ENCODE measurements at regions not wholly inside any gene's neighbourhood (a gene's known extent, or its start where the extent isn't known, plus 50 kb on each side); places are given as distances from the start of the nearest gene placed in this dataset.

DNA sequence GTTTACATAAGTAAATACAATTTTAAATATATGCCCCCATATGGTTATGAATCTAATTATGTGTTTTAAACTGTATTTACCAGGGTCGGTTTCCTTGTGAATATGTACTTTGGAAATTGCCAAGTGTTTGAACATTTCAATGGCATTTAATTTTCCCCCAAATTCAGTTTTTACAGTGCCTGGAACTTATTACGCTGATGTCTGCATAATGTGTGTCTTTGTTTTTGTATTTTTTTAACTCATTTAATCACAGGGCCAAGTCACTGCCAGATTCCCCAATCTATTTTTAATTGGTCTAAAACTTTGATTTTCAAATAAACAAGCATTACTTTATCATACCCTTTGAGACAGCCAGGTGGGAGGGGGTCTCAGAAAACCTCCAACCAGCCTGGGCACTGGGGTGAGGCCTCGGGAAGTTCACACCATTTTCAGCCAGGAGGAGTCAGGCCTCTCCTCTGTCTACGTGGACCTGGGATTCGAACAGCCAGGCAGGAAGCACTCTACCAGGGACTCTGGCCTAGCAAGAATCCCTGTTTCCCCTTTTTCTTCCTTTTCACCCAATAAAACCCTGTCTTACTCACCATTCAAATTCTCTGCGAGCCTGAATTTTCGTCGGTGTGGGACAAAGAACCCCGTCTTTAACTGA lies 151.5 kb upstream of the COL1A2 start:
- no peak for TF ChIP-seq CTCF (IDR thresholded peaks at IDR 0.05; ENCODE audit: borderline replicate concordance, extremely low read depth, insufficient read depth)
- H3K9me3 ChIP-seq (ENCODE audit: control insufficient read depth in 2 of 3, insufficient read depth in 1 of 3, low read length in 3 of 3): no peaks in the 10 kb centered on the region
- no peak overlapping the region for H3K4me3 ChIP-seq (ENCODE audit: low read length in 3 of 3)
- H3K4me1 ChIP-seq (ENCODE audit: control insufficient read depth in 2 of 3, insufficient read depth in 2 of 3, low read depth in 1 of 3, low read length in 3 of 3): no peaks in the 10 kb centered on the region
- intact Hi-C loops (cut with DNase I): no loop called here
- H3K9ac ChIP-seq (ENCODE audit: low read length in 3 of 3): no peak overlapping the region
- H3K36me3 ChIP-seq (ENCODE audit: control insufficient read depth in 2 of 3, insufficient read depth in 3 of 3, low read length in 3 of 3): no peaks in the 10 kb centered on the region
- H3K27me3 ChIP-seq (ENCODE audit: control insufficient read depth, insufficient read depth, low read length): no peaks in the 10 kb centered on the region
- FAIRE-seq: no peak
- no peak for DNase-seq
- H3K27ac ChIP-seq (ENCODE audit: low read depth in 2 of 2, low read length in 2 of 2): no peak overlapping the region

DNA sequence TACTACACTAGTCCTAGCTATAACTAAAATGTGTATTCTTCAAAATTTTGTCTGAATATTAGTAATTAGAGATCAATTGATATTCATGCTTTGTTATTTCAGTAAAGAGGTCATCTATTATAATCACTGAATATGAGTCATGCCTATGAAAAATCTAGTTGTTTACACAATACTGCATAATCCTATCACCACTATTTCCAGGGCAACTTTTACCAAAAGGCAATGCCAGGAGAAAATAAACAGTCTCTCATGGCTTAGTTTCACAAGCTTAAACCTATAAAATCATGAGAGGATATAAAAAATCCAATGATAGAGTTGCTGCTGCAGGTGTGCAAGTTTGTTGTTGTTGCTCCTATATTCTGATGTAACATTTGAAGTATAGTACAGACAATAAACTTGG lies 149.9 kb upstream of the COL1A2 start:
- Histone ChIP-seq H3K4me1 (ENCODE audit: control insufficient read depth in 2 of 3, insufficient read depth in 2 of 3, low read depth in 1 of 3, low read length in 3 of 3) (no peaks in the 10 kb centered on the region), H3K27ac (ENCODE audit: low read depth in 2 of 2, low read length in 2 of 2) (no peak overlapping the region), H3K27me3 (ENCODE audit: control insufficient read depth, insufficient read depth, low read length) (no peaks in the 10 kb centered on the region), H3K36me3 (ENCODE audit: control insufficient read depth in 2 of 3, insufficient read depth in 3 of 3, low read length in 3 of 3) (no peaks in the 10 kb centered on the region), H3K9ac (ENCODE audit: low read length in 3 of 3) (no peak overlapping the region), H3K9me3 (ENCODE audit: control insufficient read depth in 2 of 3, insufficient read depth in 1 of 3, low read length in 3 of 3) (no peaks in the 10 kb centered on the region), H3K4me3 (ENCODE audit: low read length in 3 of 3) (no peak overlapping the region)
- DNase-seq: no peak
- TF ChIP-seq CTCF (IDR thresholded peaks at IDR 0.05; ENCODE audit: borderline replicate concordance, extremely low read depth, insufficient read depth): no peak
- intact Hi-C loops (cut with DNase I): no loop called here
- FAIRE-seq: no peak

GRCh38 chr7:94245500-94245899 lies 149.2 kb upstream of the COL1A2 start:
- Histone ChIP-seq H3K4me1 (ENCODE audit: control insufficient read depth in 2 of 3, insufficient read depth in 2 of 3, low read depth in 1 of 3, low read length in 3 of 3) (no peaks in the 10 kb centered on the region), H3K4me3 (ENCODE audit: low read length in 3 of 3) (no peak overlapping the region), H3K27ac (ENCODE audit: low read depth in 2 of 2, low read length in 2 of 2) (no peak overlapping the region), H3K9ac (ENCODE audit: low read length in 3 of 3) (no peak overlapping the region), H3K36me3 (ENCODE audit: control insufficient read depth in 2 of 3, insufficient read depth in 3 of 3, low read length in 3 of 3) (no peaks in the 10 kb centered on the region), H3K27me3 (ENCODE audit: control insufficient read depth, insufficient read depth, low read length) (no peaks in the 10 kb centered on the region), H3K9me3 (ENCODE audit: control insufficient read depth in 2 of 3, insufficient read depth in 1 of 3, low read length in 3 of 3) (no peaks in the 10 kb centered on the region)
- DNase-seq (no peak), FAIRE-seq (no peak)
- intact Hi-C loops (cut with DNase I): no loop called here
- no peak for TF ChIP-seq CTCF (IDR thresholded peaks at IDR 0.05; ENCODE audit: borderline replicate concordance, extremely low read depth, insufficient read depth)

DNA sequence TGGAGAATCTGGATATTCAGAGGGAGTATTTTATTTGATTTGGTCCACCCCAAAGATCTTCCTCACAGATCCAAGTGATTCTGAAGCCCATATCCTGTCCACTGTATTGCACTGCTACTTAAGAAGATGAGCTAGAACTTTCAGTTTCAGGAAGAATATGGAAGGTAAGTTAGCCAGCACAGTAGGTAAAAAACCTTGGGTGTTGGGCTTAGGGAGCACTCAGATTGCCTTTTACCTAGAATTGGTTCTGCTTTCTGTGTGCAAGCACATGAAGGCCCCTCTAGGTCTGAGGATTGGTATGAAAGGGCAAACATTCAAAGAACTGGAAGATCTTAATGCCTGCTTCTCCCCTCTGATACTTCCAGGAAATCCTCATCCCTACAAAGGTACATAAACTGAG lies 146.7 kb upstream of the COL1A2 start:
- no peaks in the 10 kb centered on the region for H3K36me3 ChIP-seq (ENCODE audit: control insufficient read depth in 2 of 3, insufficient read depth in 3 of 3, low read length in 3 of 3)
- no peaks in the 10 kb centered on the region for H3K4me1 ChIP-seq (ENCODE audit: control insufficient read depth in 2 of 3, insufficient read depth in 2 of 3, low read depth in 1 of 3, low read length in 3 of 3)
- no peak for DNase-seq
- intact Hi-C loops (cut with DNase I): no loop called here
- no peaks in the 10 kb centered on the region for H3K27me3 ChIP-seq (ENCODE audit: control insufficient read depth, insufficient read depth, low read length)
- no peak for FAIRE-seq
- TF ChIP-seq CTCF (IDR thresholded peaks at IDR 0.05; ENCODE audit: borderline replicate concordance, extremely low read depth, insufficient read depth): no peak
- H3K9me3 ChIP-seq (ENCODE audit: control insufficient read depth in 2 of 3, insufficient read depth in 1 of 3, low read length in 3 of 3): no peaks in the 10 kb centered on the region
- no peak overlapping the region for H3K4me3 ChIP-seq (ENCODE audit: low read length in 3 of 3)
- H3K9ac ChIP-seq (ENCODE audit: low read length in 3 of 3): no peak overlapping the region
- no peak overlapping the region for H3K27ac ChIP-seq (ENCODE audit: low read depth in 2 of 2, low read length in 2 of 2)
